ENCODE measurements at regions not wholly inside any gene's neighbourhood (a gene's known extent, or its start where the extent isn't known, plus 50 kb on each side); places are given as distances from the start of the nearest gene placed in this dataset.

GRCh38 chr6:112821476-112821875 is 474.3 kb downstream of the RFPL4B start:
- TF ChIP-seq POLR2A (IDR thresholded peaks at IDR 0.05; ENCODE audit: low read length), result no peak
- no peak for TF ChIP-seq GATA1 (IDR thresholded peaks at IDR 0.05; ENCODE audit: low read depth, low read length)
